K562 (cell line): ENCODE measurements at regions not wholly inside any gene's neighbourhood (a gene's known extent, or its start where the extent isn't known, plus 50 kb on each side); places are given as distances from the start of the nearest gene placed in this dataset.

Source experiments
- ATAC-seq: fragments of 200-7000 bp; cut with Tn5 transposase; 3 replicates; pipeline ENCODE4 v1.9.1; 2020; ENCODE audit warnings: moderate library complexity
- BruUV-seq: library from RNA; stranded (reverse); fragments of 400-500 nt; replicated peaks from 2 replicates; lab custom pipeline; 2021; lab: Mats Ljungman, UMichigan
- CTCF ChIA-PET: fragments of 300-600 bp; formaldehyde crosslinking; extraction: SDS; loops from one replicate; lab custom pipeline; 2021; ENCODE audit warnings: low intra/inter-chr PET ratio; lab: Yijun Ruan, JAX
- POLR2A ChIA-PET: fragments of 300-600, 350-650 bp; sonication (Branson Sonifier 250); formaldehyde crosslinking; extraction: SDS; loops from one replicate; lab custom pipeline; 2021; ENCODE audit warnings: antibody characterized with exemption, inconsistent platforms; lab: Yijun Ruan, JAX
- DNase-seq, 4 experiments: peaks; one replicate each; pipeline versions ENCODE4 v3.0.0 to v3.0.0-alpha.2; 2011 to 2018; ENCODE audit warnings: low spot score in 3 of 4, mixed read lengths in 3 of 4; ENCODE audit errors: extremely low read depth in 1 of 4
- FAIRE-seq: peaks from 2 replicates; lab custom pipeline; 2011; peaks lifted over from hg19 to GRCh38; lab: Jason Lieb, UNC
- H2AFZ ChIP-seq: 2 replicates; pipeline ENCODE4 v1.6.0; 2011; ENCODE audit warnings: low read depth, low read length, control low read depth, inconsistent platforms
- H3K27ac ChIP-seq: fragments of 200-600 bp; 3 replicates; pipeline ENCODE4 v1.8.0; 2011; ENCODE audit warnings: low read depth, mild to moderate bottlenecking, control low read depth, inconsistent platforms, low read length, moderate library complexity, mixed read lengths; ENCODE audit errors: extremely low read depth
- H3K27me3 ChIP-seq, 2 experiments: fragments of 300-600 bp in 1 of 2; 2 replicates in 1 of 2; 3 replicates in 1 of 2; pipeline versions ENCODE4 v1.6.0 to v1.8.0; 2011; ENCODE audit warnings: inconsistent platforms in 2 of 2, low read length in 2 of 2, mild to moderate bottlenecking in 1 of 2, mixed read lengths in 1 of 2, moderate library complexity in 1 of 2; ENCODE audit not compliant: control insufficient read depth in 2 of 2, insufficient read depth in 2 of 2
- H3K36me3 ChIP-seq: fragments of 300-600 bp; 3 replicates; pipeline ENCODE4 v1.8.0; 2011; ENCODE audit warnings: mild to moderate bottlenecking, low read length, inconsistent platforms; ENCODE audit not compliant: control insufficient read depth, insufficient read depth
- H3K4me1 ChIP-seq, 2 experiments: fragments of 200-600 bp in 1 of 2; replicated peaks in 1 of 2; 2 replicates in 1 of 2; 3 replicates in 1 of 2; pipeline versions ENCODE4 v1.5.1 to v1.8.0; 2011; ENCODE audit warnings: inconsistent platforms in 2 of 2, low read length in 2 of 2, mild to moderate bottlenecking in 1 of 2, mixed read lengths in 1 of 2, moderate library complexity in 1 of 2; ENCODE audit not compliant: control insufficient read depth in 2 of 2, insufficient read depth in 2 of 2
- H3K4me2 ChIP-seq: 2 replicates; pipeline ENCODE4 v1.6.1; 2011; ENCODE audit warnings: low read length, control low read depth, inconsistent platforms, mixed read lengths; ENCODE audit not compliant: insufficient read depth
- H3K4me3 ChIP-seq: fragments of 200-600 bp; sonication (generic), shearing (Covaris generic); 2 replicates; pipeline ENCODE4 v1.5.1; 2016; ENCODE audit warnings: control low read depth, inconsistent platforms
- H3K79me2 ChIP-seq: fragments of 200-600 bp; 3 replicates; pipeline ENCODE4 v1.8.0; 2011; ENCODE audit warnings: low read length, inconsistent platforms; ENCODE audit not compliant: control insufficient read depth, insufficient read depth
- H3K9ac ChIP-seq, 2 experiments: 2 replicates each; pipeline versions ENCODE4 v1.6.0 to v1.6.1; 2011; ENCODE audit warnings: low read depth in 2 of 2, low read length in 2 of 2, control low read depth in 1 of 2, inconsistent platforms in 1 of 2, mild to moderate bottlenecking in 1 of 2, mixed read lengths in 1 of 2; ENCODE audit not compliant: insufficient read depth in 1 of 2
- H3K9me1 ChIP-seq: one replicate; pipeline ENCODE4 v1.6.0; 2011; ENCODE audit warnings: inconsistent platforms, mild to moderate bottlenecking, low read length, moderate library complexity; ENCODE audit not compliant: control insufficient read depth, insufficient read depth
- H3K9me3 ChIP-seq: replicated peaks from 2 replicates; pipeline ENCODE4 v1.5.1; 2011; ENCODE audit warnings: low read depth, low read length, inconsistent platforms; ENCODE audit not compliant: control insufficient read depth, insufficient read depth
- H4K20me1 ChIP-seq: replicated peaks from 2 replicates; pipeline ENCODE4 v1.6.1; 2011; ENCODE audit warnings: low read length, inconsistent platforms, mixed read lengths; ENCODE audit not compliant: control insufficient read depth, insufficient read depth
- CBX5 ChIP-seq: IDR thresholded peaks from 2 replicates; pipeline ENCODE4 v1.6.1; 2014; ENCODE audit warnings: low read depth, borderline replicate concordance
- GTF2E2 ChIP-seq: fragments of 200-800 bp; sonication (Bioruptor generic); IDR thresholded peaks from 2 replicates; pipeline ENCODE4 v1.6.1; 2016; ENCODE audit warnings: missing genetic modification characterization, missing compliant biosample characterization
- HDAC1 ChIP-seq, 2 experiments: fragments of 450-650 bp; IDR thresholded peaks; 2 replicates each; pipeline ENCODE4 v1.6.1; 2016 to 2017; ENCODE audit warnings: inconsistent platforms in 1 of 2, mild to moderate bottlenecking in 1 of 2, moderate library complexity in 1 of 2
- PHF21A ChIP-seq: fragments of 450-650 bp; IDR thresholded peaks from 2 replicates; pipeline ENCODE4 v1.6.1; 2017; ENCODE audit warnings: low read depth, borderline replicate concordance
- PHF8 ChIP-seq: fragments of 200-600 bp; sonication (generic); IDR thresholded peaks from 2 replicates; pipeline ENCODE4 v1.6.1; 2012; ENCODE audit warnings: mixed run types, mild to moderate bottlenecking, inconsistent platforms, low read length, moderate library complexity, borderline replicate concordance
- POLR2A ChIP-seq: fragments of 450-650 bp; conservative IDR thresholded peaks from 2 replicates; pipeline ENCODE4 v1.6.1; 2016
- RB1 ChIP-seq: fragments of 450-650 bp; IDR thresholded peaks from 2 replicates; pipeline ENCODE4 v1.6.1; 2017; ENCODE audit warnings: low read depth, mild to moderate bottlenecking
- SIRT6 ChIP-seq: IDR thresholded peaks from one replicate; pipeline ENCODE4 v1.6.1; 2012; ENCODE audit warnings: low read depth, mild to moderate bottlenecking, control low read depth, inconsistent platforms, low read length, moderate library complexity
- ZNF165 ChIP-seq: fragments of 250-450 bp; sonication (Bioruptor Pico); IDR thresholded peaks from 2 replicates; pipeline ENCODE4 v1.4.0; 2020; ENCODE audit warnings: borderline replicate concordance
- ZNF224 ChIP-seq: sonication (generic); formaldehyde crosslinking; IDR thresholded peaks from 2 replicates; pipeline ENCODE4 v1.8.0; 2022; ENCODE audit warnings: mild to moderate bottlenecking, missing genetic modification reagents
- WGBS: fragments of 100-300 bp; shearing (Covaris generic); methylation state at CpG from one replicate; pipeline ENCODE4 v1.1.6; 2016; ENCODE audit warnings: low coverage, mixed read lengths; ENCODE audit not compliant: insufficient coverage; ENCODE audit errors: missing lambda C conversion rate; 5-methylcytosine and 5-hydroxymethylcytosine counted together
- in situ Hi-C: fragments of 300-500 bp; cut with MboI; formaldehyde crosslinking; loops from 4 replicates; pipeline ENCODE4 v1.15.0; 2018; ENCODE audit warnings: inconsistent platforms, mixed read lengths
- intact Hi-C: fragments of 100-400 bp; cut with micrococcal nuclease; formaldehyde crosslinking; loops from 2 replicates; pipeline ENCODE4 v1.14.2; 2022
- TF ChIP-seq, protein P1 (sequence below): fragments of 250-450 bp; sonication (Bioruptor Pico); IDR thresholded peaks from 2 replicates; pipeline ENCODE4 v1.8.0; 2022; ENCODE audit warnings: inconsistent platforms, mild to moderate bottlenecking, moderate library complexity, borderline replicate concordance
- TF ChIP-seq, protein P2 (sequence below): fragments of 250-450 bp; sonication (Bioruptor Pico); IDR thresholded peaks from 2 replicates; pipeline ENCODE4 v1.8.0; 2022; ENCODE audit warnings: moderate library complexity, mild to moderate bottlenecking, inconsistent platforms
- TF ChIP-seq, protein P3 (sequence below): IDR thresholded peaks from 2 replicates; pipeline ENCODE4 v1.6.1; 2012; ENCODE audit warnings: low read depth, low read length, improper control_type of control experiment, borderline replicate concordance
- TF ChIP-seq, protein P4 (sequence below): fragments of 250-450 bp; sonication (Bioruptor Pico); IDR thresholded peaks from 2 replicates; pipeline ENCODE4 v1.8.0; 2021; ENCODE audit warnings: borderline replicate concordance, mild to moderate bottlenecking, moderate library complexity; ENCODE audit not compliant: poor library complexity, severe bottlenecking

DNA sequence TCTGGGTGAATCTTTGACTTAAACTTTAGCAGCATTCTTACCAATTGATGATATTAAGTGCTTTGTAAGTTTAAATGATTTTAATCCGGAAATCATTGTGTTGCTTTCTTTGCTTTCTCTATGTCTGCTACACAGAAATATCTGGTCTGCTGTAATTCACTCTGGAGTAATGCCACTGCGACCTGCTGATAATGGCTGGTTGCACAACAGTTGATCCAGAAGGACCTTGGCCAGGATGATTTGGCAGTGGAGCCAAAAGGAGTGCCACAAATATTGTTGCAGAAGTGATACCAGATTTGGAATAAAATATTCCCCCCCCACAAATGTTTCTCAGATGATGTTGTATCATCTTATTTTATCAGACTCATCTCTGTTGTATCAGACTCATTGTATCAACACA, 2063.9 kb downstream of the MRPL39 start:
- Histone ChIP-seq H3K9ac (no peak overlapping the region), H3K27ac (no peak overlapping the region), H4K20me1 (no peaks in the 10 kb centered on the region), H3K4me2 (no peak overlapping the region), H3K27me3 (no peaks in the 10 kb centered on the region), H3K4me3 (no peak overlapping the region), H2AFZ (no peak overlapping the region), H3K4me1 (no peaks in the 10 kb centered on the region), H3K36me3 (no peaks in the 10 kb centered on the region), H3K9me3 (no peaks in the 10 kb centered on the region), H3K9me1 (no peaks in the 10 kb centered on the region), H3K79me2 (no peaks in the 10 kb centered on the region)
- 4% methylated on average over 2 of the region's 2 CpGs for WGBS
- CTCF ChIA-PET: no interaction called here
- no peak for FAIRE-seq
- no TSS peak for BruUV-seq
- POLR2A ChIA-PET: no interaction called here
- in situ Hi-C loops: no loop called here
- TF ChIP-seq GTF2E2 (no peak), PHF21A (no peak), PHF8 (no peak), ZNF165 (no peak), RB1 (no peak), POLR2A (no peak), CBX5 (no peak), SIRT6 (no peak), ZNF224 (CRISPR knock-in tag) (no peak), HDAC1 (IDR thresholded peaks at IDR 0.05) (no peak)
- TF ChIP-seq, protein P1, sequence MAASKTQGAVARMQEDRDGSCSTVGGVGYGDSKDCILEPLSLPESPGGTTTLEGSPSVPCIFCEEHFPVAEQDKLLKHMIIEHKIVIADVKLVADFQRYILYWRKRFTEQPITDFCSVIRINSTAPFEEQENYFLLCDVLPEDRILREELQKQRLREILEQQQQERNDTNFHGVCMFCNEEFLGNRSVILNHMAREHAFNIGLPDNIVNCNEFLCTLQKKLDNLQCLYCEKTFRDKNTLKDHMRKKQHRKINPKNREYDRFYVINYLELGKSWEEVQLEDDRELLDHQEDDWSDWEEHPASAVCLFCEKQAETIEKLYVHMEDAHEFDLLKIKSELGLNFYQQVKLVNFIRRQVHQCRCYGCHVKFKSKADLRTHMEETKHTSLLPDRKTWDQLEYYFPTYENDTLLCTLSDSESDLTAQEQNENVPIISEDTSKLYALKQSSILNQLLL (CRISPR knock-in tag): no peak
- TF ChIP-seq, protein P2, sequence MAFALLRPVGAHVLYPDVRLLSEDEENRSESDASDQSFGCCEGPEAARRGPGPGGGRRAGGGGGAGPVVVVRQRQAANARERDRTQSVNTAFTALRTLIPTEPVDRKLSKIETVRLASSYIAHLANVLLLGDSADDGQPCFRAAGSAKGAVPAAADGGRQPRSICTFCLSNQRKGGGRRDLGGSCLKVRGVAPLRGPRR (CRISPR knock-in tag): no peak
- TF ChIP-seq, protein P3, sequence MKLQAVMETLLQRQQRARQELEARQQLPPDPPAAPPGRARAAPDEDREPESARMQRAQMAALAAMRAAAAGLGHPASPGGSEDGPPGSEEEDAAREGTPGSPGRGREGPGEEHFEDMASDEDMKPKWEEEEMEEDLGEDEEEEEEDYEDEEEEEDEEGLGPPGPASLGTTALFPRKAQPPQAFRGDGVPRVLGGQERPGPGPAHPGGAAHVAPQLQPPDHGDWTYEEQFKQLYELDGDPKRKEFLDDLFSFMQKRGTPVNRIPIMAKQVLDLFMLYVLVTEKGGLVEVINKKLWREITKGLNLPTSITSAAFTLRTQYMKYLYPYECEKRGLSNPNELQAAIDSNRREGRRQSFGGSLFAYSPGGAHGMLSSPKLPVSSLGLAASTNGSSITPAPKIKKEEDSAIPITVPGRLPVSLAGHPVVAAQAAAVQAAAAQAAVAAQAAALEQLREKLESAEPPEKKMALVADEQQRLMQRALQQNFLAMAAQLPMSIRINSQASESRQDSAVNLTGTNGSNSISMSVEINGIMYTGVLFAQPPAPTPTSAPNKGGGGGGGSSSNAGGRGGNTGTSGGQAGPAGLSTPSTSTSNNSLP: no peak
- TF ChIP-seq, protein P4, sequence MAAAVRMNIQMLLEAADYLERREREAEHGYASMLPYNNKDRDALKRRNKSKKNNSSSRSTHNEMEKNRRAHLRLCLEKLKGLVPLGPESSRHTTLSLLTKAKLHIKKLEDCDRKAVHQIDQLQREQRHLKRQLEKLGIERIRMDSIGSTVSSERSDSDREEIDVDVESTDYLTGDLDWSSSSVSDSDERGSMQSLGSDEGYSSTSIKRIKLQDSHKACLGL (CRISPR knock-in tag): no peak
- no peak for DNase-seq
- intact Hi-C loops: no loop called here
- ATAC-seq: no peak
